GM21367 (cell line): ENCODE measurements at regions not wholly inside any gene's neighbourhood (a gene's known extent, or its start where the extent isn't known, plus 50 kb on each side); places are given as distances from the start of the nearest gene placed in this dataset.

Source experiments
- ATAC-seq: cut with Tn5 transposase; IDR thresholded peaks from one replicate; pipeline ENCODE4 v1.9.1; 2021; ENCODE audit not compliant: unreplicated experiment

DNA sequence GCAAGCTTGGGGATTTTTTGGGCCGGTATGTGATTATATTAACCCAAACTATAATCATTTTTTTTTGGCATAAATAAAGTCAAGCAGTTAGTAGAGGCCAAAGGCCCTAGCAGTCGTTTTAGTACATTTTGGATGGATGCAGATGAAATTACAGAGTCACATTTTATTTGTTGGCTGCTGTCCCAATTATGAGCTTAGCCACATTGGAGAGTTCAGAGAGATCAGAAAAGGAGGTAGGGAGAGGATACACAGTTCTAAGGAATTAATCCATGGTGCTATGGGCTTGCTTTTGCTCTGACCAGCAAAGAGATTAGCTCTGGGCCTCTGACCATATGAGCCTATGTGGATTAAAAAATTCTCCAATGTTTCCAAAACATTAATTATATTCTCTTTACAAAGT lies 395.1 kb downstream of the RAPGEF2 start:
- no peak for ATAC-seq

DNA sequence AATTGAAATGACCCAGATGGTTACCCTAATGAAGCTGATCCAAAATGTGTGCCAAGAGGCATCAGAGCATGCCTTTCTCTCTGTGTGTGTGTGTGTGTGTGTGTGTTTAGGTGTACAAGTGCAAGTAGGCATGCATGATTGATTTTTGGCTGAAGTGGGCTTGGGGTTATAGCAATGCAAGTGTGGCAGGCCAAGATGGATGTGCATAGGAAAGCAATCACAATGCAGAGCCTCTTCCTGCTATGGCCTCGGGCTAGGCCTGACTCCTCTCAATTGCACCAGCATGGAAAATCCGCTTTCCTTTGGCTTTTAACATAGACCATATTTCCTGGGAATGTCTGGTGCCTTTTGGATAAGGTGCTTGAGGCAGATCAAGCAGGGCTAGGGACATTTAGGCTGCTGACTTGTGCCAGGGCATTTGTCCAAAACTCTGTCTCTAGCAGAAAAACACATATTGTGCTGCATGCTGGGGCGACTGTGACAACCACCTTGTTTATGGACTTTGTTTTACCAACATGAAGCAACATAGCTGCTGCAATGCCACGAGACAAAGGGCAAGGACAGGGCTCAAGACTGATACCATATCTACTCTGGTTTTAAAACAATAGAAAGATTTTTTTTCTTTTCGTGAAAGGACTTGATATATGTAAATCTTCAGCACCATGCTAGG lies 395.7 kb downstream of the RAPGEF2 start:
- ATAC-seq: no peak

GRCh38 chr4:159500861-159501260 lies 398.0 kb downstream of the RAPGEF2 start:
- ATAC-seq: no peak

DNA sequence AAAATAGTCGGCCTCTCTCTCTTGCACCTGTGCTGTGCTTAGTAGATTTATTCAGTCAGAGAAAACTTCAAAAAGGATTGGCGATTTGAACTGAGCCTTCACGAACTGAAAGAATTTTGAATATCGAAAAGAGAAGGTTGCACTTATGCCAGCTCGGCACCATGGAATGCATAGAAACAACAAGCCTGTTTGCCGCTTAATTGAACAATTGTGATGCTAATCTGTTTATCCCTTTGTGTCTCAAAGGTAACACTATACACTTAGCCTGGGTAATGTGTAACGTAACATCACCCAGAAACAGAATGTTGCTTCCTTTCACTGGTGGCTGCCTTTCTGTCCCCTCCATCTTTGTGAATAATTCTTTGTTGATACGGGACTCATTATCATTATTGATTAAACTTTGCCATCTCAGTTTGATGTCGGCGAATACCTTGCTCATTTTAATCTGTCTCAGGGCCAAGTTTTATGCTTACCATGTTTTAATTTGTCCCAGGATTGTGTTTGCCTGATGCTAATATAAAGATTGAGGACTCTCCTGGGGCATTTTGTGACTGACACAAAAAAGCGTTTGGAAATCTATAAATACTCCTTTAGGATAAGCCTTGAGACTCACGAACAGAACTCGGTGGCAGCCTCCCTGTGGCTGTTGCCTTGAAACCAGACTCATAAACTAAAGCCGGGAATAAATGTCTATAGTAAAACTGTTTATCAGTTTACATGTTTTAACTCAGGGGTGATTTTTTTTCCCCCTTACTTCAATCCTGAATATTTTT lies 400.5 kb downstream of the RAPGEF2 start:
- ATAC-seq: no peak

DNA sequence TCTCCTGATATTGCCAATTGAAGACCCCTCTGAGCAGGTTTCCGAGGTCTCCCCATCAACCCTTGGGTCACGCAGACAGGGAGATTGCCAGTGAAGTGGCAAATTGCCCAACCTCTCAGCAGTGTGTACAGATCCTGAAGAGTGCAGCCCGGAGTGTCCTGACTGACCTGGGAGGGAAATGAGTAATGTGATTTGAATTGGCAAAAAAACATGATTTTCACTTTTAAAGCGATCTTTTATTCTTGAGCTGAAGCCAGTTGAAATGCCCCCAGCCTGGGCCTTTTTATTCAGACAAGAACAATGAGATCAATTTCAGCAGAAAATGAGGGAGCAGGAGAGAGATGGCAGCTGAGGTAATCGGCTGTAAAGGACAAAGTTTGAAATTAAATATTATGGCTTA lies 401.8 kb downstream of the RAPGEF2 start:
- no peak for ATAC-seq

GRCh38 chr4:159505266-159505975 lies 402.5 kb downstream of the RAPGEF2 start:
- ATAC-seq: no peak

- ATAC-seq: no peak
Measured at GRCh38 chr4:159506801-159507517, 404.1 kb downstream of the RAPGEF2 start.

DNA sequence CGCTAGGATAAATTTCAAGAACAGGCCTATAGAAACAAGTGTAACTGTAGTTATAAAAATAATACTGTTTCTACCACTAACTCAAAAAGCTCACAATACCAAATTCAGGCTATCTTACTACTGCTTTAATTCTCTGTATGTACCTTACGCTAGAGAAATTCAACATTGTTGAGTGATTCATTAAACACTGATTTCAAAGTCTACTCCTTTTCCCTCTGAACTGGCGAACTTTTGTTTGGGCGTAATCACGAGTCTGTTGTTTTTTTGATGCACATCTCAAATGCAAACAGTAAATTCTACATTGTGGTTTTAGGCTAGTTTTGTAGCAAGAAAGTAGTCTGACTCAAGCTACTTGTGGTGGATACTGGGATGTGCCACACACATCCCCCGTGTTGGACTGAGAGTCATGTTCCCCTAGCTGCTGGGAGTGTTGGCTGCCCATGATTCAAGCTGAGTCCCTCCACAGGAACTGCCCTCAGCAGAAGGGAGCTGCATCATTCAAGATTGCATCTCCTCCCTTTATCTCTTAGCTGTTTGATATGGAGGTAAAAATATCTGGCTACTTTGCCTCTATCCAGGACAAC lies 406.1 kb downstream of the RAPGEF2 start:
- no peak for ATAC-seq

DNA sequence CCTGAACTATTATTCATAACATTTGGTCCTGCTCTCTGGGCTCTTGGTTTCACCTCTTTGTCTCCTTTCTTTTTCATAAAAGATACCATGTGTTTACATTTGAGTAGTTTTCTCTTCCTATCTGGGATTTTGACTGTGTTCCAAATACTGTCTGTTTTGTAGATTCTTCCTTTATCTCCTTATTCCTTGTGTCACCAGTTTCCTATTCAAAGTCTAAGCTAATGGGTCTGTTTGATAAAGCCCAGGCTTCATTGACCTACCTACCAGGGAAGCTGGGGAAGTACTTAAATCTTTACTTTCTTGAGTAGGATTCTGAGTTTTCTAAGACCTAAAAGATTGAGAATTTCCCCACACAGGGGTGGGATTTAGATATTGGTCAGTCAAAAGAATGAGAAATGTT lies 409.5 kb downstream of the RAPGEF2 start:
- no peak for ATAC-seq

DNA sequence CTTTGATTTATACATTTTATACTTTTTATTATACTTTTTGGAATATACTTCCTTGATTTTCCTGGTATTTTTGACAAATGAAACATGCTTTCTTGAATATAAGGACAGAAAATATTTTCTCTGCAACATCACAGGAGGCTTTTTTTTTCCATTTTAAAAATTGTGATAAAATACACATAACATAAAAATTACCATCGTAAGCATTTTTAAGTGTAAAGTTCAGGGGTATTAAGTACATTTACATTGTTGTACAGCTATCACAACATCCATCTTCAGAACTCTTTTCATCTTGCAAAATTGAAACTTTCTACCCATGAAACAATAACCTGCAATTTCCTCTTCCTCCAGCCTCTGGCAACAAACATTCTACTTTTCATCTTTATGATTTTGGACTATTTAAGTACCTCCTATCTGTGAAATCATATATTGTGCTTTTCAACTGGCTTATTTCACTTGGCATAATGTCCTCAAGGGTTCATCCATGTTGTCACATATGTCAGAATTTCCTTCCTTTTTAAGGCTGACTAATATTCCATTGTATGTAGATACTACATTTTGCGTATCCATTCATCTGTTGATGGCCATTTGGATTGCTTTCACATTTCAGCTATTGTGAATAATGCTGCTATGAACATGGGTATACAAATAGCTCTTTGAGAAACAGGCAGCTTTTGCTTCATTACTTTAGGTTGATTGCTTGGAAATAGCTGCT lies 412.6 kb downstream of the RAPGEF2 start:
- no peak for ATAC-seq

DNA sequence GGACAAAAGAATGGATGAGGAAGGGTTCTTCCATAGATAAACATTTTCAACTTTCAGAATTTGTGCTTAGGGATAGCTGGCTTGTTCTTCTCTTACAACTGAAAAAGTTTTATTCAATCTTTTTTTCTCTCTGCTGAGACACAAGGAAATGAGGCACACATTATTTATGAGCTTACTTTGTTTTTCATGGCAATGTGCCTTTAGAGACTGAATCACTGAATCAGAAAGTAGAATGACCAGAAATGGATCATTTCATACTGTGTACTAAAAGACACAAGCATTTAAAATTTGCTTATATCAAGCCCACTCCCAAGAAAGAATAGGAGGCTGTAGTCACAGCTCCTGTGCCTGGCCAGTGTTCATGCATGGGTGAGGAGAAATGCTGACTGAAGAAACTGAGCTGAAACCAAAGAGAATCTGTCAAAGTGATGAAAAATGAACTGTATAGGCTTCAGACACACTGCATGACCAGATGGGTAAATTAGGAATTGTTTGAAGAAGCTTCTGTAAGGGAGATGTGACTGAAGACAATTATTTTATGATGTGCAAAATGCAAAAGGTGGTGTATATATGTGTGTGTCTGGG lies 413.8 kb downstream of the RAPGEF2 start:
- no peak for ATAC-seq

DNA sequence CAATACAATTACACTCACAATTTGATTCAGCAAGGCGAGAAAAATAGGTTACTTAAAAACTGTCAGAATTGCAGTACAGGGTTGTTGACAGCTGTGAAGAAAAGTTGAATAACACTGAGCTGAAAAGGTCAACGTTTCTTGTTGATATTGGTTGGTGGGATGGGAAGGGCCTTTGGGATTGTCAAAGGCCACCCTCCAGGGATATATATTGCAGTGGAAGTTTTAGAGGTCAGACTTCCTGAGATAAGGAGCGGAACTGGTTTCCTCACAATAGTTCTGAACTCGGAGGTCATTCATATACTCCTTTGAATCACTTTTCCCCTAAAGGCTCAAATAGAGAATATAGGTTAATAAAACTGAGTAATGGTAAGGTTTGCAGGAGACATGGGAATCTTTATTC lies 417.2 kb downstream of the RAPGEF2 start:
- no peak for ATAC-seq

DNA sequence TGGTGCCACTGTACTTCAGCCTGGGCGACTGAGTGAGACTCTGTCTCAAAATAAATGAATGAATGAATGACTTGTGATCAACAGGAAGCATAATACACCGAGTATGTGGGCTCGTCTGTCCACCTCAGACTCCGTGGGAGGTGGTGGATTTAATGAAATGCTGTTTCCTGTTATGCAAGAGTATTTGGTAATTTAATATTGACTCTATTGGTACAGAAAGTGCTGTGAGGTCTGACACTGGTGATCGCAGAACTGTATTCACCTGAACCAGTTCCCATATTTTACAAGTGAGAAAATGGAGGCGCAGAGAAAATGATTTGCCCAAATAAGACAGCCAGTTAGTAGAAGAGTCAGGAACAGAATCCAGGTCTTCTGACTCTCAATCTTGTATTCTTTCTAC lies 423.3 kb downstream of the RAPGEF2 start:
- no peak for ATAC-seq

- no peak for ATAC-seq
Measured at GRCh38 chr4:159534655-159535054, 431.8 kb downstream of the RAPGEF2 start.

DNA sequence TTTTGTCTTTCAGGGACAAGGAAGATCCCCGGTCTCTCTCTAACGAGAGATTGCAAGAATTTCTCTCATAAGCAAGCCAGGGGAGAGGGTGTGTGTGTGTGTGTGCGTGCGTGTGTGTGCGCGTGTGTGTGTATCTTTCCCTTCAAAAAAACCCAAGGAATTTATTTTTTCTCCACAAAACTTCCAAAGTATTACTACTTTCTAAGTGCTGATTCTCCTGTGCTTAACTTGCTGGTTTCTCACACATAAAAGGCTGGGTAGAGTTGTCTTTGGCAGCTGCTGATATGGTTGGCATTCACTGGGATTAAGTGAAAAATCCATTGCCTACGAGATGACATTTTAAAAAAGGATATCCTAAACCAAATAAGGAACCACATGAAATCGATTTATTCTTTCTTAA lies 435.7 kb downstream of the RAPGEF2 start:
- no peak for ATAC-seq

DNA sequence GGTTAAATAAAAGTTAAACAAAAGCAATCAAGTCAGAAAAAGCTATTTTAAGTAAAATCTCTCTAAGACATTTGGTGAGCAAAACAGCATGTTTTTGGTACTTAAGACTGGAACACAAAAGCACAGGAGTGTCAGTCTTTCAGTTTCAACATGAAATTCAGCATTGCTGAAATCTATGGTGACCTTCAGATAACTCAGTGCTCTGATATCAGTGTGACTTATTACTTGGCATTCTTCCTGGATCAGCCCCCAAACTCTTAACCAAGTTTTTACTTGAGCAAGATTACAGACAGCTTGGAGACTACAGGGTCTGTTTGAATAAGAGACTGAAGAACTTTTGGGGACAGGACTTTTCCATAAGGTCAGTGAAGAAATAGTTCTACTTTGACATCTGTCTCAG lies 437.2 kb downstream of the RAPGEF2 start:
- no peak for ATAC-seq

GRCh38 chr4:159540501-159540900 lies 437.6 kb downstream of the RAPGEF2 start:
- no peak for ATAC-seq

- no peak for ATAC-seq
Measured at GRCh38 chr4:159541143-159541542, 438.3 kb downstream of the RAPGEF2 start.

- ATAC-seq: no peak
Measured at GRCh38 chr4:159542296-159542695, 439.4 kb downstream of the RAPGEF2 start.

- ATAC-seq: no peak
Measured at GRCh38 chr4:159543831-159544230, 441.0 kb downstream of the RAPGEF2 start.
